HG02610 (cell line): ENCODE measurements at regions not wholly inside any gene's neighbourhood (a gene's known extent, or its start where the extent isn't known, plus 50 kb on each side); places are given as distances from the start of the nearest gene placed in this dataset.

Source experiments
- ATAC-seq: cut with Tn5 transposase; IDR thresholded peaks from one replicate; pipeline ENCODE4 v1.9.1; 2021; ENCODE audit warnings: mild to moderate bottlenecking, moderate library complexity; ENCODE audit not compliant: unreplicated experiment

GRCh38 chr17:79298799-79299198 lies 224.2 kb downstream of the ENGASE start:
- no peak for ATAC-seq

GRCh38 chr17:79296243-79296642 lies 221.6 kb downstream of the ENGASE start:
- no peak for ATAC-seq

- ATAC-seq = no peak
These were observed 220.7 kb downstream of the ENGASE start for GRCh38 chr17:79295307-79295706.

DNA sequence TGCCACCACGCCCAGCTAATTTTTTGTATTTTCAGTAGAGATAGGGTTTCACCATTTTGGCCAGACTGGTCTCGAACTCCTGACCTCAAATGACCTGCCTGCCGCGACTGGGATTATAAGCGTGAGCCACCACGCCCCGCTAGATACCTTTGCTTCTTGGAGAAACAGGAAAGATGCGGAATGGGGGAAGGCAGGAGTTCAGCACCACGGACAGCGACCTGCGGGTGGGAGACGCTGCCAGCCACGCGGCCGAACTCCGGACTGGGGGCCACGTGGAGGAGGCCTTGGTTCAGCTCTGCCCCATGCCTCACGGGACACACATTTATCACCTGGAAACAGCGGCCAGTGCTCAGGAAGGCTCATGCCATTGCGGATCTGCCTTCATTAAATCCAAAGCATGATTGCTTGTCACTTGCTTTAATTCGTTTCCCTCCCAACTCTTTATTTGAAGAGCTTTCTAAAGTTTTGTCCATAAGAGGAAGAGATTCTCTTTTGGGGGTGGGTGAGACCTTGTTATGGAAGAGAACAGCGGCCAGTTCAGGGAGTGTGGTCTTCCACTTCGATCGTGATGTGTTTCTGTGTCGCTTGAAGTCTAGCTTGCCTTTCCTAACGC lies 219.9 kb downstream of the ENGASE start:
- no peak for ATAC-seq

- no peak for ATAC-seq
These were observed 217.9 kb downstream of the ENGASE start for GRCh38 chr17:79292501-79292900.

- no peak for ATAC-seq
These were observed 216.8 kb downstream of the ENGASE start for GRCh38 chr17:79291391-79291790.

- ATAC-seq = no peak
These were observed 216.1 kb downstream of the ENGASE start for GRCh38 chr17:79290726-79291125.

DNA sequence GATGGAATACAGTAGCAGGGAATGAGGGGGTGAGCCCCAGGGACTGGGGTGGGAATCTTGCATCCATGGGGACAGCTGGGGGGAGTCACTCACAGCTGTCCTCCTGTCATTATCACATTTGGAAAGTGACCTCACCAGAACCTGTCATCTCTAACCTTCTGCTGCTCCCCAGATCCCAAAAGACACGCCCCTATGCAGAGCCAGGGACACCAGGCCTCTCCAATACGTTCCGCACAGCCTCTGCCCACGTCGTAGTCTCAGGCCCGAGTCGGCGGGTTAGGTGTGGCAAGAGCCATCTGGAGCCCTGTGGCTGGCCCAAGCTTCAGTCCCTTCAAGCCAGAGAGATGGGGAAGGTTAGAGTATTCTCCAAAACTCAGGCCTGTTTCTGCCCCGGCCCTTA lies 214.3 kb downstream of the ENGASE start:
- no peak for ATAC-seq

DNA sequence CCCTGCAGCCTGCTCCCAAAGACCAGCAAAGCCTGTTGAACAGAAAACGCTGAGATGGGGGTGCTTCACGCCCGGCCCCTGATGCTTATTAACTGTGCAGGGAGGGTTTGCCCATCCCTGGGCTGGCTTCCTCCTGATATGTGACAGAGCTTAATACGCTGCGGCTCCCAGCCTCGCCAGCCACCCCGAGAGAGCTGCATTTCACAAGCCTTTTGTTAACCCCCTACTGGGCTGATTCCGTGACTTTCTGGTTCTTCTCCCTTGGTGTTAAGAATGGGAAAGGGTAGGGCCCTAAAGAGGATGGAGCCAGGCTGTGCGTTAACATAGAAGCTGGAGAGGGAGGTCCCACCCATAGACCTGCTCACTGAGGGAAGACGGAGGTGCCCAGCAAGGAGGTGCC lies 211.8 kb downstream of the ENGASE start:
- ATAC-seq = no peak

DNA sequence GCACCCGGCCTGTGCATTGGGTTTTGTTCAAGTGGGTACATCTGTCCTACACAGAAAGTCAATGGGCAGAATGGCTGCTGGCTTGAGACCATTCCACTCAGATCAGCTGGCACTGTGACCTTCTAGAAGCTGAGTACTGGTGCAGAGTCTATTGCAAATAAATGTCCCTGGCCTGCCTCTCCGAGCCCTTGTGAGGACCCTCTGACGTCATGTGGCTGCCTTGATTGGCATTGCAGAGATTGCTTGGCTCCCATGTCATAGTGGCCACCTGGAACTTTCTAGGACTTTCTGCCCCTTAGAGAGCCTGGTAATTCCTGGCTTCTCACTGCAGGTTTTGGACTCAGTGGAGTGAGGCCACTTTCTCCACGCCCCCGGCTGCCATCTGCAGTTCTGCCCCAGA lies 211.3 kb downstream of the ENGASE start:
- ATAC-seq = no peak

DNA sequence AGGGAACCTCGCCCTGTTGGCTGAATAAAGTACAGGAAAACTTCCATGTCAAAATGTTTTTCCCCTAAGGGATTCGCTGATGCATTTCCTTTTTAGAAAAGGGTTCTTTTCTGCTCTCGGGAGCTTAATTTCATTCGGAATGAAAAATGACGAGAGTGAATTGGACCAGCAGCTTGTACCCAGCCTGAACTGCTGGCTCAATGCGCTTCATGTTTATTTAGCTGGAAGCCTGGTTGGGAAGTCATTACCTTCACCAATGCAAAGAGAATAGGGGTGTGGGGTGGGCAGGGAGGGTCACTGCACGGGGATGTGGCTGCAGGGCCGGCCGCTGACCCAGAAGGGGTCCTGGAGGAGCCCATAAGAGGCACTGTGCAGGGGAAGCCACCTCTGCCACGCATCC lies 207.7 kb downstream of the ENGASE start:
- no peak for ATAC-seq

GRCh38 chr17:79281803-79282202 lies 207.2 kb downstream of the ENGASE start:
- ATAC-seq = no peak

- no peak for ATAC-seq
These were observed 206.4 kb downstream of the ENGASE start for GRCh38 chr17:79280866-79281572.

DNA sequence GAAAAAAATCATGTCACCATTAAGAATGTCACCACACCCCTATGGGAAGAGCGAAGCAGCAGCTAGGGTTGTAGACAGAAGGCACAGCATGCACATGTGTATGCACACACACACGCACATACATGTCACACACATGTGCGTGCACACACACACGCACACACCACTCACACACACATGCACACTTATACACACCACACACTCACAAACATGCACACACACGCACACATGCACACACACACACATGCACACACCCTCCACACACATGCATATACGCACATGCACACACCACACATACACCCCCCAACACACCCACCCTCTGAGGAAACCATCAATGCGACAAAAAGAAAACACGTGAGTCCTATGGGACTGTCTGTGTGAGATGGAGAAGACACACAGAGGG lies 205.4 kb downstream of the ENGASE start:
- no peak for ATAC-seq

GRCh38 chr17:79279320-79279719 lies 204.7 kb downstream of the ENGASE start:
- no peak for ATAC-seq

GRCh38 chr17:79276821-79277220 lies 202.2 kb downstream of the ENGASE start:
- no peak for ATAC-seq

DNA sequence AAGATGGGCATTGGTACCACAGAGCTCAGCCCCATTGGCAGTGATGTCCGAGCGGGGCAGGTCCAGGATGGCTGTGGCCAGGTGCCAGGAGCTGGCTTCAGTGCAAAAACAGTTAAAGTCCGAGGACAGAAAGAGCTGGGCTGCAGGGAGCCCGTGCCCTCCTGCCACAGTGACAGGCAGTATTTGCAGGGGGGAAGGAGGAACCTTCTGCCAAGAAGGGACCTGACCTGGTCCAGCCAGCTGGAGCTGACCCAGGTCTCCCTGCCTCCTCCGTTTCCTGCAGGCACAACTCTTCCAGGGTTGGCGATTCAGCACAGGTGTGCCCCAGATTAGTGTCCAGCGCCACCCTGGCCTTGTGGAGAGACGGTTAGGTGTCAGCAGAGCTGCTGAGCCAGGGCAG lies 199.0 kb downstream of the ENGASE start:
- no peak for ATAC-seq

DNA sequence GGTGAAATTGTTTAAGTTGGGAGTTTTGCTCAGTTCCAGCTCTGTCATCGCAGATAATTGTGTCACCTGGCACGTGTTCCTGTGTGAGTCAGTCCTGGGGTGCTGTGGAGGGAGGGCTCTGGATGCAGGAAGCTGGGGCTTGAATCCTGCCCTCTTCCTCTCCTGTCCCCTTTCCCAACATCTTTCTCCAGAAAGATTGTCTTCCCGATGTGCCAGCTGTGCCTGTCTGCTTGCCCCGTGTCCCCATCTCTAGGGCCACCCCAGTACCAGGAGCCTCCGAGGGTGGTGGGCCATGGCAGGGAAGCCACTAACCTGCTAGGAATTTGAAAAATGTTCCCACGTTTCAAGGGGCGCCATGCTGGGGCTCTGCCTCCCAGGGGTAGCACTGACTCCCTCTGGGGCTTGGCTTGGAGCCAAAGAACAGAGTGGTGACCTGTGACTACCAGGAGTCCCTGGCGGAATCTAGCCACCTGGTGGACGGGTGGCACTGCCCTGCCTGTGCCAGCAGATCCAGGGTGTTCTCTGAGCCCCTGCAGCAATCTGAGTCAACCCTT lies 198.1 kb downstream of the ENGASE start:
- ATAC-seq = no peak

DNA sequence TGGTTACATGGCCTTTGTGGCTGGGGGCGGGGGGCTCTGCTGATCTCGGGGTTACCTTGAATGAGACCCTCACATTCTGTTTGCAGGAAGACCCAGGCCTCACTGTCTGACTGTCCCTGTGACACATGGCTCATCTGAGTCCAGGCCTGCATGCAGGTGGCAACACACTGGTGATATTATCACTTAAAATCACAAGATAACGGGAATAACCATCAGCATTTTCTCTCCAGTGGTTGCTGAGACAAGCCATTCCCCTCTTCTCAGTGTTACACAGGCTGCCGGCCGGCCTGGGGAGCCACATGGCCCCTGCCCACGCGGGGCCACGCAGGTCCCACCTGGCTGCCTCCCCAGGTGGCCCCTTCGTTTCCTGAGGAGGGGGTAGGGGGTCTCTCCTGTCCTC lies 197.6 kb downstream of the ENGASE start:
- no peak for ATAC-seq

DNA sequence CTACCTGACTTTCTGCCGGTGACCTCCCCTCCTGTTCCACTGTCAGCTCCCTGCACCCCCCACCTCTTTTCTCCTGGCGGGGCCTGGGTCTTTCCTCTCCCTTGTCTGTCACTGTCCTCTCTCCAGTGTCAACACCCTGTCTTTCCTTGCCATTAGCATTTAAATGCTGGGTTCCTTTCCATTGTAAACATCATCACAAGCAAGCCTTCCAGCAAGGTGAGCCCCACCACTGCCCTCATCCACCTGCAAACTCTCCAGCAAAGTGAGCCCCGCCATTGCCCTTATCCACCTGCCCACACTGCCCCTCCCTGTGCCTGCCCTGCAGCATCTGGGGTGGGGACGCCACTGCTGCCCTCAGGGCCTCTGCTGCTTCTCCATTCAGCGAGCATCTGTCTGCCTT lies 195.0 kb downstream of the ENGASE start:
- ATAC-seq = no peak

GRCh38 chr17:79263191-79263590 lies 188.6 kb downstream of the ENGASE start:
- no peak for ATAC-seq

GRCh38 chr17:79262624-79263023 lies 188.0 kb downstream of the ENGASE start:
- no peak for ATAC-seq
